Urothelium cell line (cell line): ENCODE measurements at regions not wholly inside any gene's neighbourhood (a gene's known extent, or its start where the extent isn't known, plus 50 kb on each side); places are given as distances from the start of the nearest gene placed in this dataset.
A peak's percentile ranks its signal among the peaks of the same experiment; 100 is the strongest.
"Not testable (repeated sequence)": the region's sequence is repeated elsewhere in the genome, so short reads cannot be mapped to it uniquely, and the experiment has no call there.

Experiments used
- DNase-seq: peaks from one replicate; pipeline ENCODE4 v3.0.0; 2011; ENCODE audit warnings: low spot score, mixed read lengths
- FAIRE-seq: peaks from 2 replicates; lab custom pipeline; 2011; peaks lifted over from hg19 to GRCh38; lab: Jason Lieb, UNC

DNA sequence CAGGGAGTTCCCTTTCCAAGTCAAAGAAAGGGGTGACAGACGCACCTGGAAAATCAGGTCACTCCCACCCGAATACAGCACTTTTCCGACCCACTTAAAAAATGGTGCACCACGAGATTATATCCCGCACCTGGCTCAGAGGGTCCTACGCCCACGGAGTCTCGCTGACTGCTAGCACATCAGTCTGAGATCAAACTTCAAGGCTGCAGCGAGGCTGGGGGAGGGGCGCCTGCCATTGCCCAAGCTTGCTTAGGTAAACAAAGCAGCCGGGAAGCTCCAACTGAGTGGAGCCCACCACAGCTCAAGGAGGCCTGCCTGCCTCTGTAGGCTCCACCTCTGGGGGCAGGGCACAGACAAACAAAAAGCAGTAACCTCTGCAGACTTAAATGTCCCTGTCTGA, 277.8 kb upstream of the ARHGAP42 start:
- DNase-seq, FAIRE-seq: not testable (repeated sequence)

DNA sequence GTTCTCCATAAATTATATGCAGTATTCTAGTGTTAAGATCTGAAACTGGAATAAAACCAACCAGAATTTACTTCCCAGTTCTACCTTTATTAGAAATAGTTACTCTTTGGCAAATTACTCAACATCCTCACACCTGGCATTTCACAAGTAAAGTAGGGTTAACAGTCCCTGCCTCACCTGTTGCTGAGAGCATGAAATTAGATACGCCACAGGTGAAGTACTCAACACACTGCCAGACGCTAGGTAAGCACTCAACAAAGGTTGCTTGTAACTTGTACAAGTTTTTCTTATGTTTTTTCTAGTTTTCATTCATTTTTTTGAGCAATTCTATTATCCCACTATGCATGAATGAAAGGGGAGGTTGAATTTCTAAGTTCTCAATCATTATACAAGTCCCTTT, 267.6 kb upstream of the ARHGAP42 start:
- no peak for DNase-seq
- FAIRE-seq = no peak

DNA sequence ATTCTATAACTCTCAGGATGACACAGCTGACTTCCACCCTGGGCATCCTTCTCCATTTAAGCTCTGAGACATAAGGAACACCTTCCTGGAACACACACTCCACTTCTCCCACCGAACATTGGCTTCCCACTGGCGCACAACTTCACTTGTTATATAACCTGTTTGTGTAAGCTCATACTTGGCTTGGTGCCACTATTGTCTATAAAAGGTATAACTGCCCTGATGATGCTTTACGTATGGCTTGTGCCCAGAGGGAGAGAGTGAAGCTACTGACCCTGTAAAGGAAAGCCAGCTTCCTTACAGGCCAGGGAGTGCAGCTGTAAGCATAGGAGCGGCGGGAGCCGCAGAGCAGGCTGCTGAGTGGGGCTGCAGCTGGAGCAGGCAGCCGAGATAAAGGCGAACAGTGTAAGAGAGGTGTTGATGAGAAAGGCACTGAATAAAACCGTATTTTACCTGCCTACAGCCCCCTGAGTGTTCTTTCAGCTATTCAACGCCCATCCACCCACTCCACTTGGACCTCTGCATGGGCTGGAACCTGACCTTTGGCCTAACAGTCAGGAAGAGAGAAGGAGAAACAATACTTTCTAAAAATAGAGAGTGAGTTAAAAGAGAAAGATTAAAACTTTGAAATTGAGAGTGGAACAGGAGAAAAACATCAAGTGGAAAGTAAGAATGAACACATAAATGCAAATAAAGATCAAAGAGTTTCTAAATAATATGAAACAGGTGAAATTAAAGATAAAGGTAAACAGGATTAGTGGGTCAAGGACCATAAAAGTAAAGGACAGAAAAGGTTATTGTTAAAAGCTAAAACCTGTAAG, 252.1 kb upstream of the ARHGAP42 start:
- FAIRE-seq = no peak
- DNase-seq = no peak

DNA sequence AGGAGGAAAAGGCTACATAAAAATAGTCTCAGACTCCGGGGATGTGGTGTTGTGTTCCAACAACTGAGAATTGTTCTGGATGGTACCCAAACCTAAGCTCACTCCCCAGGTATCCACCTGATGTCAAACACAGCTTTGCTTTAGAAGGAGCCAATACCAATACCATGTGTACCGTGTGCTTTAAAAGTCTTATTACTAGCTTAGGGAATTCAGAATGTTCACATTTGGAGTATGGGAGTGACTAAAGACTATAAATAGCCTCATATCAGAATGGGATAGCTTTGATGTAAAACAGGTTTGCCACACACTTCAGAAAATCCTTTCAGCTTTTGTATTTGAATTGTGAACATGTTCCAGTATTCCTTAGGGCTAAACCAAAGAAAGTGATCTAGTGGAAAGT, 248.7 kb upstream of the ARHGAP42 start:
- FAIRE-seq (no peak), DNase-seq (no peak)

DNA sequence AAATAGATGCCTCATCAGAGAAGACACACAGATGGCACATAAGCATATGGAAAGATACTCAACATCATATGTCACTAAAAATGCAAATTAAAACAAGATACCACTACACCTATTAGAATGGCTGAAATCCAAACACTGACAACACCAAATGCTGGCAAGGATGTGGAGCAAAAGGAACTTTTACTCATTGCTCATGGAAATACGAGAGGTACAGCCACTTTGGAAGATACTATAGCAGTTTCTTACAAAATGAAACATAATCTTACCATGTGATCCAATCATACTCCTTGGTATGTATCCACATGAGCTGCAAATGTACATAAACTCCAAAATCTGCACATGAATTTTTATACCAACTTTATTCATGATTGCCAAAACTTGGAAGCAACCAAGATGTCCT, 246.0 kb upstream of the ARHGAP42 start:
- FAIRE-seq = no peak
- DNase-seq = no peak

DNA sequence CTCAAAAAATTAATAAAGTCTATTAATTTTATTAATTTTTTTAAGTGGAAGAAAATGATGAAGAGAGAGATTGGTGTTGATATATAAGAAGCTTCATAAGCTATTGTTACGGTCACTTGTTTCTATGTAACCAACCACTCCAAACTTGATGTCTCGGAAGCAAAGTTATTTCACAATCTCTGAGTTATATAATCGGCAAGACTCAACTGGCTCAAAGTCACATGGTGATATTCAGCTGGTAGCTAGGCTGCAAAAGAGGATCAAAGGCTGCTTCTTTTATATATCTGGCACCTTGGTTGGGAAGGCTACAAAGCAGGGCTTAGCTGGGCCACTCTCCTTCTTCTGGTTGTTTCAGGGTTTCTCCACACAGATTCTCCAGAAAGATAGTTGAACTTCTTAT, 245.1 kb upstream of the ARHGAP42 start:
- FAIRE-seq = no peak
- DNase-seq = no peak

DNA sequence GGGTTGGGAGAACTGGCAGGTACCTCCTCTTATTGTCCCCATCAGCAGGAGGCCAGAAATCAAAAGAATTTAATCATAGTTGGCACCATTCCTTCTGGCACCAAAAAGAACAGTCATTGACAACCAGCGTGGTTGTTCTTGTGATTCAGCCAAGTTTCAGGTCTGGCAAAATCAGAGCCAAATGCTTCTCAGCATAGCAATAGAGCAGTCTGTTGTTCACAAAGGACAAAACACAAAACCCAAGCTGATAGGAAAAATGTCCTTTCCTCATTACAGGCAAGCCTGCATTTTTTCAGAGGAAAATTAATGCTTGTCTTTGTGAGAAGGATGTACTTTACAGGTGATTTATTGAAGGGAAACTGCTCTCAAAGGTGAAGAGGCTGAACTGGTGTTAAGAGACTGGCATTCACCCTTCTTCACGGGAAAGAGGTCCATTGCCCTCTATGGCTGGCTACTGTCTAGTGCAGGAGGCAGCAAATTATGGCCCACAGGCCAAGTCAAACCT, 241.8 kb upstream of the ARHGAP42 start:
- peak; percentile 24 for DNase-seq
- no peak for FAIRE-seq

DNA sequence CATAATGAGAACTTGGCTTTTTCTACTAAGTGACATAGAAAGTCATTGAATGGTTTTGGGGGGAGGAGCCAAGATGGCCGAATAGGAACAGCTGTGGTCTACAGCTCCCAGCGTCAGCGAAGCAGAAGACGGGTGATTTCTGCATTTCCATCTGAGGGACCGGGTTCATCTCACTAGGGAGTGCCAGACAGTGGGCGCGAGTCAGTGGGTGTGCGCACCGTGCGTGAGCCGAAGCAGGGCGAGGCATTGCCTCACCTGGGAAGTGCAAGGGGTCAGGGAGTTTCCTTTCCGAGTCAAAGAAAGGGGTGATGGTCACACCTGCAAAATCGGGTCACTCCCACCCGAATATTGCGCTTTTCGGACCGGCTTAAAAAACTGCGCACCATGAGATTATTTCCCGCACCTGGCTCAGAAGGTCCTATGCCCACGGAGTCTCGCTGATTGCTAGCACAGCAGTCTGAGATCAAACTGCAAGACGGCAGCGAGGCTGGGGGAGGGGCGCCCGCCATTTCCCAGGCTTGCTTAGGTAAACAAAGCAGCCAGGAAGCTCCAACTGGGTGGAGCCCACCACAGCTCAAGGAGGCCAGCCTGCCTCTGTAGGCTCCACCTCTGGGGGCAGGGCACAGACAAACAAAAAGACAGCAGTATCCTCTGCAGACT, 235.2 kb upstream of the ARHGAP42 start:
- not testable (repeated sequence) for DNase-seq
- FAIRE-seq = peak; percentile 55

DNA sequence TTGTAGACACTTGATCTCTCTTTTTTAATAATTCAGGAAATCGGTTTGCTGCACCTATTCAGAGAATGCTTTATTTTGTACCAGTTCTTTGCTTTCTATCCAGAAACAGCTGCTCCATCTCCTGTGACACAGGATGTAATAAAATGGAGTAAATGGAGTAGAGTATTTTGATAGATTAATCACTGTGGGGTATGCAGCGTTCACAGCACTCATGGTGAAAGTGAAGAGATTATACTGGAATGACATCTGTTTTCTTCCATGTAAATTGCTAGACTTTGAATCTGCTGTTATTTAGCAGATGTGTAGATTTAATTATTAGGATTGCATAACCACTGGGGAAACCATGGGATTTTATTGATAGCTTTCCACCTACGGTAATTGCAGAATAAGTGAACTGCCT, 227.3 kb upstream of the ARHGAP42 start:
- DNase-seq (no peak), FAIRE-seq (no peak)

DNA sequence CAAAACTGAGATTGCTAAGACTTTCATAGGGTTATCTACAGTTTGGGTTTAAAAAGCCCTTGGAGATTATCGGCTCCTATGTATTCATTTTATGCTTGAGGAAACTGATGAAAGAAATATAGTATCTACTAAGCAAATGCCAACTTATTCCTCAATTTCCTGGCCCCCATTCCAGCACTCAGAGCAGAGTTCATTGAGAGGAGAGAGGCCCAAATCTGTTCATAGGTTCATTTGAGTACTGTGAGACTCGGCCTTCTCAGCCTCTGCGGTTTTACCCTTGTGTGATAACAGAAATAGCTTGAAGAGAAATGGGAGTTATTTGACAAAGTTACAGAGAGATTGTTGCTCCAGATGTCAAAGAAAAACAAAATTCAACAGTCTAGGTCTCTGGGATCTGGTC, 226.7 kb upstream of the ARHGAP42 start:
- DNase-seq (no peak), FAIRE-seq (no peak)

DNA sequence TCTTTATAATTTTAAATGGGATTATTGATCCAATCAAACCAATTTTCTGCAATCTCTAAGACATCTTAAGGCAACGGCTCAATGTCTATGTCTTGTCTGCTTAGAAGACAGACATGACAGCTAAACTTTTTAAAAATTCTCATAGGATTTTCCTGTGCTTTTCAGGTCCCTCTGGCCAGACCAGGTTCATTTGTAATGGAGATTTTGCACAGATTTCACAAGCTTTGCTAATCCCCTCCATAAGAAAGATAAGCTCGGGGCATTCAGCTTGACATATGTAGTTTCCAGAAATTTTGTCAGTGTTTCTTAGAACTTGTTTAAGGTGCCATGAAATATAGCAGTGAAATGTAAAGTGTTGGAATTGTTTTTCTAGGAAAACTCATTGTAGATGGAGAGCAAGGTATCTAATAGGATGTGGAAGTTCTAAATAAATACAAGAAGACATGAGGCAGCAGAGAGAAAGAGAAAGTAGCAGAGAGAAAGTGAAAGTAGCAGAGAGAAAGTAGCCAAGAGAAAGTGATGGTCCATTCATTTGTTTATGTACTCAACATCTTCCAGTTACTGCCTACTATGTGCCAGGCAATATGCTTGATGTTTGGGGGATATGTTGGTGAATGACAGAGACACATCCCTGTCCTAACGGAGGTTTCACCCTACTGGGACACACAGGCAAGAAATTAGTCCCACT, 219.1 kb upstream of the ARHGAP42 start:
- FAIRE-seq (no peak), DNase-seq (no peak)

DNA sequence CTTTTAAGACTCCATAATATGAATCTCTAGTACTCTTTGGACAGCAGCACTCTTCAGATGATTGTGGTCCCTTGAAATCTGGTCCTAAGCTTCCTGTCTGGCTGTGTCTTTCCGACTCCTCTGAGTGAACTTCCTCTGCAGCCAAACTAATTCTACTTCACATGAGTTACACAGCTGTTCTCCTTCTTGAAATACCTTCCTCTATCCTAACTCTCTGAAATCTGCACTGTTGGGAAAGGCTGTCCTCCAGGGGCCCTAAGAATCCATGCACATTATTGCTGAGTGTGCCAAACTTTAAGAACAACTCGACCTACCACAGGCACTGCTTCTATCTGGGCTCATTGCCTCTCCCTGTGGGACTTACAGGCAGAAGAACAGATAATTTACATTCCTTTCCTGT, 217.3 kb upstream of the ARHGAP42 start:
- DNase-seq (no peak), FAIRE-seq (no peak)

DNA sequence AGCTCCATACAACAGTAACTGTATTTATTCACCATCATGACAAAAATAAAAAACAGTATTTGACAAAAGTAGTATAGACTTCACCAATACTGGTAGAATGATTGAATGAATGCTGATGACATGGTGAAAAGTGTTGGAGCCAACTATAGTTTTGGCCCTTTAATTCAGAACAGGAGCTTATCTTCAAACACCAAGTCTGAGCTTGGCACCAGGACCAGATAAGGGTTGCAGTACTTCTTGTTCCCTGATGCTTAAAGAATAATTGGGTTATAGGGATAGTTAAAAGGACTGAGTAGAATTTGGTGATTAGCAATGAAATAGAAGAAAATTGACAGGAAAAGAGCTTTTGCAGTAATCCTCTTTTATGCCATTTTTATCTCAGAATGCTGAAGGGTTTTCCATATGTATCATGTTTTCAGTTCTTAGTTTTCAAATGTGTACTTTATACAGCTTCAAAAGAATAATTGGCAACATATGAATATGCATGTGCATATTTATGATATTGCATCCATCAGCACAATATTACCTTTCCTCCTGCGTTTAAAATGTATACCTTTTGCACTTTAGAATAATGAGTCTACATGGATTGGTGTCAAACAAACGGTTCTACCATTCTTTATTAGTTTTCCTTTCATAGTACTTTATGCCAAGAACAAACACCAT, 214.2 kb upstream of the ARHGAP42 start:
- FAIRE-seq = no peak
- no peak for DNase-seq

DNA sequence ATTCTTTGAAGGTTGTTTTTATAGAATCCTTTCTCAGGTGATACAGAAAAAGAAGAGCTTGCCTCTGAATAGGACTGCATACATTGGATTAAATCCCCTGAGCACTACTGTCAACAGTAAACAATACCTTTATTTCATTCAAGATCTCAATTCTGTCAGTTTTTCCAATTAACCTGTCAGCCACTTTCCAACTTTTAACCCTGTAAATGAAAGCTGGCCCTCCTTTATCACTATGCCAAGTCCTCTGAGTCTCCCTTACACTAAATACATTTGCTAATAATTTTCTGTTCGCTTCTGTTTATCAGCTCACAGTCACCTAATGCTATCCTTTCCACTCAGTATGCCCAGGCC, 213.7 kb upstream of the ARHGAP42 start:
- FAIRE-seq = no peak
- DNase-seq = no peak

DNA sequence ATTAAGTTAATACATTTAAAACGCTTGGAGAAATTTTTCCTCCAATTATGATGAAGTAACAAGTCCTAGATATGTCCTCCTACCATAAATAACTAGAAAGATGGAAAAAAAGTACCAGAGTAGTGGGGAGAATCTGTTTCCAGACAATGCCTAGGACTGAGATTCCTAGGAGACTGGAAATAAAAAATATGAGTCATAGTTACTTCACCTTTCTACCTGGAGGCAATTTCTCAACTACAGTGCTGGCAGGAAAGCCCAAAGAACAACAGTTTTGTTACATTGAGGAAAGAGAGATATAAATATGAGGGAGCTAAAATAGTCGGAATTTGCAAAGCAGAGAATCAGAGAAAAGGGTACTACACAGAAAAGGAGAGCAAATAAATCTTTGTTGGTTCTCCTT, 202.1 kb upstream of the ARHGAP42 start:
- DNase-seq (no peak), FAIRE-seq (no peak)

DNA sequence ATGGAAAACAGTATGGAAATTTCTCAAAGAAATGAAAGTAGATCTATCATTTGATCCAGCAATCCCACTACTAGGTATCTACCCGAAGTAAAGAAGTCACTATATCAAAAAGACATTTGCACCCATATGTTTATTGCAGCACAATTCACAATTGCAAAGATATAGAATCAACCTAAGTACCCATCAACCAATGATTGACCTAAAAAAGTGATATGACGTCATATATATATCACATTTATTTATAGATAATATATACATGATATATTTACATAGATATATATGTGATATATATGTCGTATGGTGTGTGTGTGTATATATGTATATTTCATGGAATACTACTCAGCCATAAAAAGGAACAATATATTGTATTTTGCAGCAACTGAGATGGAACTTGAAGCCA, 188.3 kb upstream of the ARHGAP42 start:
- FAIRE-seq (no peak), DNase-seq (no peak)

DNA sequence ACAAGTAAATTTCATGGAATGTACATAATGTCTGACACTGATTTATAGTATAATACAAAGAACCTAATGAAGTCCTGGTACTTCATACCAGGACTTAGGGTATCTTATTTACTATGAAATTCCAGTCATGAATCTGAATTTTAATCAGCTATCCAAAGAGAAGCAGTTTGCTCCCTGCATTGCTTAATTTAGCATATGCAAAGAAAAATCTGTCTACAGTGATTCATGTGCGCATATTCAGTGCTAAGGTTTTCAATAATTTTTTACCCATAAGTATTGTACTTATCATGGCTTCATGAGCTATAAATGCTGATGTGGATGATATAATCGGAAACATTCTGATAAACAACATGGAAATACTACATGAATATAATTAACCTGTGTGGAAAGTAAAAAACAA, 185.6 kb upstream of the ARHGAP42 start:
- FAIRE-seq (no peak), DNase-seq (no peak)

DNA sequence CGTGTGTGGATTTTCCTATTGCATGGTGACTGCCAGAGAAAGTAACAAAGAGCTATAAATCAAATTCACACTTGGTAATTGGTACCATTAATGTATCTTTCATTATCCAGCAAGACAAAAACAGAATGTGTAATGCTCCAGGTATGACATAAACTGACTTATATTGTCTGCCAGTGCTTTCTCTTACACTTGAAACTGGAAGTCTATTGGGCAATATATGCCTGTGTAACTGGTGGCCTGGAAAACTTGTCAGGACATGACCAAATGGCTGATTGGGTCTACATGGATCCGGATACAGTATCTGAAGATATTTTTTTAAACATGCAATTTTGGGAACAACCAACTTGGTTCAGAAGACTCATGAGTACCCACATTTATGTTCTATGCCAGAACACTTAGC, 174.6 kb upstream of the ARHGAP42 start:
- DNase-seq = no peak

DNA sequence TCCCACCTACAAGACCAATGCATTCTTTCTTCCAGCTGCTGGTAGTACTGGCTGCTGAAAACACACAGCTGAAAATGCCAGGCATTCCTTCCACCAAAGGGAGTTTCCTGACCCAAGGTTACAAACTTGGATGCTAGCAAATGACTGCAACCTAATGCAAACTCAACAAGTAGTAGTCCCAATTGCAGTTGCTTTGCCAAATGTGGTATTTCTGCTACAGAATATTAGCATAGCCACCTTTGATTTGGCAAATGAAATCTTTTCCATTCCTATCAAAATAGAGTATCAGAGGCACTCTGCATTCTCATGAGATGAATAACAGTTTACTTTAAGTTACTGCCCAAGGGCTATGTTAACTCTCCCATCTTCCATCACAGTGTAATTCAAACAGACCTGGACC, 172.0 kb upstream of the ARHGAP42 start:
- DNase-seq (no peak), FAIRE-seq (no peak)

More for the DNA sequence above, 174.6 kb upstream of the ARHGAP42 start:
- FAIRE-seq = no peak

DNA sequence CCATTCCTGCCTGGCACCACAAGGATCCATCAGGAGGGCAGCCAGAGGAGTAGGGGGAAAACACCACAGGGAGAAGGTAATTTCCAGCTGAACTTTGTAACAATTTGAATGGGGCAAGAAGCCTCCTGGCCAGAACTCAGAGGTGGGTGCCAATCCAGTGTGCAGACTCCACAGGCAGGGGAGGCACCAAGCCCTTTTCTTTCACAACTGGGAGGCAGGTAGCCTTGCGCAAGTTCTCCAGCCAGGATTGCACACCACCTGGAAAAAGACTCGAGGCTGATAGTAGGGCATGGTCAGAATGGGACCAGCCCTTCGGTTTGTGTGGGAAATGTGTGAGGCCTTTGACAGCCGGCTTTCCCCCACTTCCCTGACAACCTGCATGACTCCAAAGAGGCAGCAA, 161.9 kb upstream of the ARHGAP42 start:
- DNase-seq (no peak), FAIRE-seq (no peak)

DNA sequence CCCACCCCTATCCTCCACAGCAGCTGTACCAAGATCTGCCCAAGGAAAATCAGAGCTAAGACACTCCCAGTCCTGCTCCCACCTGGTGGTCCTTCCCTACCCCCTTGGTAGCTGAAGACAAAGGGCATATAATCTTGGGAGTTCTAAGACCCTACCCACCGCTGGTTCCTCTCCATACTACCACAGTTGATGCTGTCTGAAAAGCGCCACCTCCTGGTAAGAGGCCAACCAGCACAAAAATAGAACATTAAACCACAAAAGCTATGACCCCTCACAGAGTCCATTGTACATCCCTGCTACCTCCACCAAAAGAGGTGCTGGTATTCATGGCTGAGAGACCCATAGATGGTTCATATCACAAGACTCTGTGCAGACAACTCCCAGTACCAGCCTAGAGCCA, 161.5 kb upstream of the ARHGAP42 start:
- no peak for FAIRE-seq
- DNase-seq = no peak
